GM12873 (cell line): ENCODE measurements at regions not wholly inside any gene's neighbourhood (a gene's known extent, or its start where the extent isn't known, plus 50 kb on each side); places are given as distances from the start of the nearest gene placed in this dataset.

Experiments
- CTCF ChIP-seq: IDR thresholded peaks from 2 replicates; pipeline ENCODE4 v1.5.1; 2012; ENCODE audit warnings: low read depth, mild to moderate bottlenecking, moderate library complexity, low read length, control low read depth; ENCODE audit not compliant: insufficient read depth; ENCODE audit errors: missing control alignments

DNA sequence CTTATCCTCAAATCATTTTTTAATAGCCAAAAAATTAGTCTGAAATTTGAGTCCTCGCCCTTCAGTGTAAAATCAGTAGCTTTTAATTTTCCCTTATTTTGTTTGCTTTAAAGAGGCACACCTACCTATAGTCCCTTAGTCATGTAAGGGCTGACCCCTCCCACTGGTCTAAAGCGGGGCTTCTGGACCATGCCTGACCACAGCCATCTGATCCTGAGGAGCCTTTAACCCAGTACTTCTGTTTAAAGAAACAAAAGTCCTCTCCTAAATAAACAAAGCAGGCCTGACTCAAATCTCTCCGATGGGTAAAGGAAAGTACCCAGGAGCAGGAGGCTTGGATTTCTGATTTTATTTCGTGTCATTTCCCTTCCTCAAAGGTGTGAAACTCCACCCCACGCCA is 92.0 kb upstream of the CCL2 start:
- no peak for TF ChIP-seq CTCF

GRCh38 chr17:34163646-34164045 is 91.4 kb upstream of the CCL2 start:
- peak; percentile 44 for TF ChIP-seq CTCF

GRCh38 chr17:34164837-34165236 is 90.2 kb upstream of the CCL2 start:
- no peak for TF ChIP-seq CTCF

- TF ChIP-seq CTCF: no peak
Measured at GRCh38 chr17:34166352-34166751, 88.7 kb upstream of the CCL2 start.

DNA sequence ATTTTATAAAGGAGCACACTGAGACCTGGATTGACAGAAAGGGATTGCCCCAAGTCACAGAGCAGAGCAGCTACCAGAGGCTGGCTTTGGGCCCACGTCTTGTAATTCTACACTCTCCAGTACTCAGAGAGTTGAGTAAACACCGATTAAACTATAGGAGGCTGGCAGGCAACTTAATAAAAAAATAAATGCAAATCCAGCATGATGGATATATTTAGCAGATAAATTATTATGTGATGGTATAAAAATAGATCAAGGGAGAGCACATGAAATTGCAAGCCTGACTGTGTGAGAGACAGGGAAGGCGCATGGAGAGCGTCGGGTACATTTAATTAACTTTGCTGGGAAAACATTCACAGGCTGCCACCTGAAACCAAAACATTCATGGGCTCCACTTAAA is 87.7 kb upstream of the CCL2 start:
- no peak for TF ChIP-seq CTCF

DNA sequence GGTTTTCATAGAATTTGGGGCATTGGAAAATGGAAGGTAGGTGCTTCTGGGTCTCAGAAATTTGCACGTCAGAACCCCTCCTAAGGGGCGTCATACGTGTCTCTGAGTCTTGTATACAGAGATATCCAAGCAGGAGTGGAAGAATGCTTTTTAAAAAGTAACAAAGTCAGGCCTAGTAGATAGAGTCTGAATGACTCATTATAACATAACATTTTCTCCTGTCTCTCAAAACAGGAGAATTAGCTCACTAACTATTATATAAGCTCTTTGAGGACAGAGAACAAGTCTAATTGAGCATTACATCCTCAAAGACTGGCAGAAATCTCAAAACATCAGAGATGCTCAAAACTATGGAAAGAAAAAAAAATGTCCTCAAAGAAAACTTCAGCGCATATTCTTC is 86.1 kb upstream of the CCL2 start:
- TF ChIP-seq CTCF: no peak

DNA sequence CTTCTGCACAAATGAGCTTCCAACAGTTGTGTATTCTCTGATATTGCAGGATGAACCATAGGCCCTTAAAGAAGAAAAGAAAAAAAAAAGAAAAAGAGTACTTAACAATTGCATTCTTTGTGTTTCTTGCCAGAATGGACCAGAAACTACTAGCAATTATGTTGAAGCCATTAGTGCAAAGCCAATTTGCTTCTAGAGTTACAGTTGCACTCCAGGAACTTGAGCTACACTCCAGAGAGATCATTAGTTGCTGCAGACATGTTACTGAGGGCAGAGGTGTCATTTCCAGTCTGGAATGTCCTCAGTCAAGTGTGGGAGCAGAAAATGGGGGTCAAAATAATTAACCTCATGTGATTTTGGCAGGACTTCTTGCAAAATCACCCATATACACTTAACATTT is 85.6 kb upstream of the CCL2 start:
- no peak for TF ChIP-seq CTCF
